Heart right ventricle (tissue), 16 donors: ENCODE measurements at regions not wholly inside any gene's neighbourhood (a gene's known extent, or its start where the extent isn't known, plus 50 kb on each side); places are given as distances from the start of the nearest gene placed in this dataset.

ENCODE experiments used
- ATAC-seq, 8 donors: fragments of 200-7000 bp; cut with Tn5 transposase; one replicate each; pipeline ENCODE4 v1.9.1; 2020; ENCODE audit warnings: mild to moderate bottlenecking in 8 of 8, moderate library complexity in 8 of 8, moderate number of reproducible peaks in 1 of 8
- DNase-seq, 2 donors: peaks; one replicate each; pipeline ENCODE4 v3.0.0-alpha.2; 2020
- H3K27ac ChIP-seq, 10 donors: fragments of 200-600 bp; sonication (generic) in 2 of 10; one replicate each; pipeline versions ENCODE4 v1.5.0 to v1.8.0; 2020 to 2022; ENCODE audit warnings: mild to moderate bottlenecking in 3 of 10
- H3K27me3 ChIP-seq, 7 donors: fragments of 200-600 bp; one replicate each; pipeline ENCODE4 v1.8.0; 2021 to 2022; ENCODE audit warnings: mild to moderate bottlenecking in 2 of 7
- H3K36me3 ChIP-seq, 9 donors: fragments of 200-600 bp; sonication (generic) in 1 of 9; one replicate each; pipeline versions ENCODE4 v1.5.0 to v1.8.0; 2020 to 2022; ENCODE audit warnings: mild to moderate bottlenecking in 2 of 9
- H3K4me1 ChIP-seq, 9 donors: fragments of 200-600 bp; sonication (generic) in 1 of 9; one replicate each; pipeline versions ENCODE4 v1.5.0 to v1.8.0; 2020 to 2022; ENCODE audit warnings: mild to moderate bottlenecking in 4 of 9
- H3K4me3 ChIP-seq, 10 donors: fragments of 200-600 bp; sonication (generic) in 2 of 10; one replicate each; pipeline versions ENCODE4 v1.5.0 to v1.8.0; 2020 to 2022; ENCODE audit warnings: mild to moderate bottlenecking in 7 of 10, moderate library complexity in 2 of 10
- H3K9me3 ChIP-seq, 11 donors: fragments of 200-600 bp in 10 of 11; sonication (generic) in 2 of 11; one replicate each; pipeline versions ENCODE4 v1.5.0 to v1.8.0; 2013 to 2022; ENCODE audit warnings: mild to moderate bottlenecking in 2 of 11, control low read depth in 1 of 11, moderate library complexity in 1 of 11
- WGBS, 2 donors: extraction: QIAGEN DNeasy Blood & Tissue Kit; methylation state at CpG; one replicate each; pipeline ENCODE4 v1.1.7; 2013; ENCODE audit warnings: inconsistent platforms in 1 of 2; 5-methylcytosine and 5-hydroxymethylcytosine counted together
- intact Hi-C, 10 donors: fragments of 100-400 bp; cut with DNase I; formaldehyde crosslinking; loops; one replicate each; pipeline versions ENCODE4 v1.11.1 to v1.14.2; 2022
- TF ChIP-seq, protein P1 (sequence below), 9 donors: fragments of 200-600 bp; sonication (generic) in 2 of 9; IDR thresholded peaks; one replicate each; pipeline versions ENCODE4 v1.5.0 to v1.8.0; 2021 to 2022; ENCODE audit warnings: antibody characterized with exemption in 9 of 9, mild to moderate bottlenecking in 5 of 9, moderate library complexity in 1 of 9
- donor health status: Arrhythmogenic right ventricular cardiomyopathy.
- donor health status: ischemic (EF 13 %, LVEDD 7.1; RV severe dilation, severe dysfunction).
- donor health status: healthy with polysubstance abuse.
- donor health status: DM: no; HTN: yes; CAD: no.
- donor health status: DM: no; HTN: no; CAD: no.
- donor health status: ischemic (EF 25% LVEDD 6.9; RV normal size, moderate dysfunction).
- donor health status: ischemic (EF 25% LVEDD 5.7; RV mildly dilated, moderate dysfunction).
- donor health status: healthy.
- donor health status: DM: yes; HTN: yes; CAD: no.
- donor health status: Ischemic cardiomyopathy.
- donor health status: ischemic (EF 35%, LVEDD 5.7; RV mildly dilated, moderate dysfunction).
- donor health status: nonischemic (EF 11% LVEDD 7.7; RV severe dilation, severe dysfunction).
- donor health status: DM: yes; HTN: yes; CAD: no.
- donor health status: PGD.
- donor health status: ischemic (EF 29% LVEDD 5.4; RV normal size, mild dysfunction).
- donor health status: nonischemic (EF 23%, LVEDD 6.1; RV moderate dilation, normal function).

- no peaks in the 10 kb centered on the region for H3K9me3 ChIP-seq
- intact Hi-C loops: no loop called here
- H3K27ac ChIP-seq: no peak overlapping the region
- ATAC-seq: no peak
- DNase-seq: no peak
- TF ChIP-seq, protein P1, sequence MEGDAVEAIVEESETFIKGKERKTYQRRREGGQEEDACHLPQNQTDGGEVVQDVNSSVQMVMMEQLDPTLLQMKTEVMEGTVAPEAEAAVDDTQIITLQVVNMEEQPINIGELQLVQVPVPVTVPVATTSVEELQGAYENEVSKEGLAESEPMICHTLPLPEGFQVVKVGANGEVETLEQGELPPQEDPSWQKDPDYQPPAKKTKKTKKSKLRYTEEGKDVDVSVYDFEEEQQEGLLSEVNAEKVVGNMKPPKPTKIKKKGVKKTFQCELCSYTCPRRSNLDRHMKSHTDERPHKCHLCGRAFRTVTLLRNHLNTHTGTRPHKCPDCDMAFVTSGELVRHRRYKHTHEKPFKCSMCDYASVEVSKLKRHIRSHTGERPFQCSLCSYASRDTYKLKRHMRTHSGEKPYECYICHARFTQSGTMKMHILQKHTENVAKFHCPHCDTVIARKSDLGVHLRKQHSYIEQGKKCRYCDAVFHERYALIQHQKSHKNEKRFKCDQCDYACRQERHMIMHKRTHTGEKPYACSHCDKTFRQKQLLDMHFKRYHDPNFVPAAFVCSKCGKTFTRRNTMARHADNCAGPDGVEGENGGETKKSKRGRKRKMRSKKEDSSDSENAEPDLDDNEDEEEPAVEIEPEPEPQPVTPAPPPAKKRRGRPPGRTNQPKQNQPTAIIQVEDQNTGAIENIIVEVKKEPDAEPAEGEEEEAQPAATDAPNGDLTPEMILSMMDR (IDR thresholded peaks at IDR 0.05): no peak
- H3K4me3 ChIP-seq: no peak overlapping the region
- no peaks in the 10 kb centered on the region for H3K27me3 ChIP-seq
- WGBS, 2 donors: 96 to 97% methylated on average over 6 of the region's 6 CpGs
- peaks cover 0 to 20% (median 12%) of the 10 kb centered on the region in 9 donors for H3K4me1 ChIP-seq
- H3K36me3 ChIP-seq: no peaks in the 10 kb centered on the region
Observed at GRCh38 chr6:16832721-16833120, 71.5 kb upstream of the ATXN1 start.

- DNase-seq: no peak
- peaks cover 0 to 17% (median 12%) of the 10 kb centered on the region in 9 donors for H3K4me1 ChIP-seq
- 82 to 85% methylated on average over 5 of the region's 5 CpGs for WGBS, 2 donors
- H3K27ac ChIP-seq: no peak overlapping the region
- ATAC-seq: no peak
- H3K4me3 ChIP-seq: no peak overlapping the region
- no peaks in the 10 kb centered on the region for H3K27me3 ChIP-seq
- H3K9me3 ChIP-seq: no peaks in the 10 kb centered on the region
- intact Hi-C loops: no loop called here
- TF ChIP-seq, protein P1 (IDR thresholded peaks at IDR 0.05): no peak
- H3K36me3 ChIP-seq: no peaks in the 10 kb centered on the region
Observed at GRCh38 chr6:16832043-16832567, 70.8 kb upstream of the ATXN1 start.

DNA sequence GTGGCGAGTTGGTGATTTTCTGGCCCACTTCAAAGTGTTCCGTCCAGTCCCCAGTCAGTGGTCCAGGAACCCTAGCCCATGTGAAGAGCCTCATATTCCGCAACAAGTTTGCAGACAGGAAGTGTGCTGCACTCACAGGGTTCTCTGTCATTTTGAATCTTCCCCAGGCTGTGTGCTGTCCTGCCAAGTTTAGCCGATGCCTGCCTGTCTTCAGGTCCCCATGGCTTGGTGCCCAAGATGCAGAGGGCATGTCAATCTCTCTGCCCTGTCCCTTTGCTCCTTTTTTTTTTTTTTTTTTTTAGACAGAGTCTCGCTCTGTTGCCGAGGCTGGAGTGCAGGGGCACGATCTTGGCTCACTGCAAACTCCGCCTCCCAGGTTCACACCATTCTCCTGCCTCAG lies 69.9 kb upstream of the ATXN1 start:
- 75 to 82% methylated on average over 8 of the region's 8 CpGs for WGBS, 2 donors
- Histone ChIP-seq H3K36me3 (no peaks in the 10 kb centered on the region), H3K27me3 (no peaks in the 10 kb centered on the region), H3K4me3 (no peak overlapping the region), H3K4me1 (peaks cover 0 to 8% (median 4%) of the 10 kb centered on the region in 9 donors), H3K27ac (no peak overlapping the region), H3K9me3 (no peaks in the 10 kb centered on the region)
- TF ChIP-seq, protein P1 (IDR thresholded peaks at IDR 0.05): no peak
- ATAC-seq: no peak
- intact Hi-C loops: no loop called here
- DNase-seq: no peak

- no peaks in the 10 kb centered on the region for H3K27me3 ChIP-seq
- H3K36me3 ChIP-seq: no peaks in the 10 kb centered on the region
- no peak overlapping the region for H3K4me3 ChIP-seq
- intact Hi-C loops: no loop called here
- no peak for DNase-seq
- WGBS, 2 donors: 92 to 98% methylated on average over 2 of the region's 2 CpGs
- no peak for ATAC-seq
- TF ChIP-seq, protein P1 (IDR thresholded peaks at IDR 0.05): no peak
- no peak overlapping the region for H3K27ac ChIP-seq
- H3K9me3 ChIP-seq: no peaks in the 10 kb centered on the region
- H3K4me1 ChIP-seq: peaks cover 0 to 7% (median 0%) of the 10 kb centered on the region in 9 donors
Observed at GRCh38 chr6:16828058-16828457, 66.8 kb upstream of the ATXN1 start.
